OCI-LY3 (cell line): ENCODE measurements at regions not wholly inside any gene's neighbourhood (a gene's known extent, or its start where the extent isn't known, plus 50 kb on each side); places are given as distances from the start of the nearest gene placed in this dataset.

Source experiments
- CTCF ChIP-seq: fragments of 200-600, 300-600 bp; sonication (generic); IDR thresholded peaks from 2 replicates; pipeline ENCODE4 v1.5.1; 2014; ENCODE audit warnings: antibody characterized with exemption, low read length, low read depth
- EZH2phosphoT487 ChIP-seq: fragments of 200-600 bp; shearing (Covaris generic); IDR thresholded peaks from 2 replicates; pipeline ENCODE4 v1.6.1; 2018; ENCODE audit warnings: antibody characterized with exemption, mixed run types, low read depth

GRCh38 chr18:34482204-34482603 lies 227.9 kb upstream of the DTNA start:
- TF ChIP-seq CTCF: no peak
- TF ChIP-seq EZH2phosphoT487: no peak
